GM18517 (cell line): ENCODE measurements at regions not wholly inside any gene's neighbourhood (a gene's known extent, or its start where the extent isn't known, plus 50 kb on each side); places are given as distances from the start of the nearest gene placed in this dataset.
"Not testable (repeated sequence)": the region's sequence is repeated elsewhere in the genome, so short reads cannot be mapped to it uniquely, and the experiment has no call there.

Experiments
- ATAC-seq: cut with Tn5 transposase; IDR thresholded peaks from one replicate; pipeline ENCODE4 v1.9.1; 2021; ENCODE audit warnings: mild to moderate bottlenecking, moderate library complexity; ENCODE audit not compliant: unreplicated experiment

GRCh38 chr10:44564361-44564760, 179.5 kb upstream of the CXCL12 start:
- no peak for ATAC-seq

GRCh38 chr10:44564790-44565189, 179.9 kb upstream of the CXCL12 start:
- no peak for ATAC-seq

- no peak for ATAC-seq
These were observed 181.9 kb upstream of the CXCL12 start for GRCh38 chr10:44566786-44567185.

- ATAC-seq: no peak
These were observed 182.6 kb upstream of the CXCL12 start for GRCh38 chr10:44567471-44567870.

- no peak for ATAC-seq
These were observed 184.5 kb upstream of the CXCL12 start for GRCh38 chr10:44569193-44570091.

- ATAC-seq: no peak
These were observed 186.8 kb upstream of the CXCL12 start for GRCh38 chr10:44571701-44572100.

- no peak for ATAC-seq
These were observed 187.2 kb upstream of the CXCL12 start for GRCh38 chr10:44572146-44572545.

GRCh38 chr10:44573821-44574220, 188.9 kb upstream of the CXCL12 start:
- no peak for ATAC-seq

GRCh38 chr10:44574596-44575480, 189.9 kb upstream of the CXCL12 start:
- ATAC-seq: no peak

GRCh38 chr10:44575601-44576380, 190.9 kb upstream of the CXCL12 start:
- no peak for ATAC-seq

- no peak for ATAC-seq
These were observed 191.8 kb upstream of the CXCL12 start for GRCh38 chr10:44576702-44577191.

GRCh38 chr10:44577533-44577932, 192.6 kb upstream of the CXCL12 start:
- ATAC-seq: no peak

GRCh38 chr10:44578271-44578670, 193.4 kb upstream of the CXCL12 start:
- ATAC-seq: no peak

- not testable (repeated sequence) for ATAC-seq
These were observed 194.1 kb upstream of the CXCL12 start for GRCh38 chr10:44578963-44579362.

- ATAC-seq: no peak
These were observed 197.1 kb upstream of the CXCL12 start for GRCh38 chr10:44581996-44582395.

GRCh38 chr10:44587488-44588318, 202.8 kb upstream of the CXCL12 start:
- no peak for ATAC-seq

- ATAC-seq: no peak
These were observed 204.5 kb upstream of the CXCL12 start for GRCh38 chr10:44589181-44589943.

- ATAC-seq: no peak
These were observed 205.1 kb upstream of the CXCL12 start for GRCh38 chr10:44589944-44590449.

GRCh38 chr10:44591911-44592310, 207.0 kb upstream of the CXCL12 start:
- no peak for ATAC-seq
